ENCODE measurements at regions not wholly inside any gene's neighbourhood (a gene's known extent, or its start where the extent isn't known, plus 50 kb on each side); places are given as distances from the start of the nearest gene placed in this dataset.

- Histone ChIP-seq H3K9ac (ENCODE audit: low read depth, low read length) (no peak overlapping the region), H3K27me3 (ENCODE audit: insufficient read depth, low read length) (no peaks in the 10 kb centered on the region), H3K27ac (ENCODE audit: low read depth, low read length) (no peak overlapping the region), H3K36me3 (ENCODE audit: insufficient read depth, low read length) (no peaks in the 10 kb centered on the region), H3K4me3 (ENCODE audit: low read length) (no peak overlapping the region), H3K9me3 (ENCODE audit: insufficient read depth, low read depth, low read length) (no peaks in the 10 kb centered on the region), H3K4me1 (ENCODE audit: insufficient read depth, low read length) (no peaks in the 10 kb centered on the region)
- no CpG with 5 or more reads among the region's 1 CpG for WGBS
These were observed 114.1 kb downstream of the SLC16A9 start for GRCh38 chr10:59595593-59595992.

GRCh38 chr10:59593768-59594167, 115.9 kb downstream of the SLC16A9 start:
- no peak overlapping the region for H3K27ac ChIP-seq (ENCODE audit: low read depth, low read length)
- H3K4me1 ChIP-seq (ENCODE audit: insufficient read depth, low read length) = no peaks in the 10 kb centered on the region
- no peaks in the 10 kb centered on the region for H3K36me3 ChIP-seq (ENCODE audit: insufficient read depth, low read length)
- WGBS = 94% methylated on average over 2 of the region's 2 CpGs
- H3K9me3 ChIP-seq (ENCODE audit: insufficient read depth, low read depth, low read length) = no peaks in the 10 kb centered on the region
- H3K9ac ChIP-seq (ENCODE audit: low read depth, low read length) = no peak overlapping the region
- H3K27me3 ChIP-seq (ENCODE audit: insufficient read depth, low read length) = no peaks in the 10 kb centered on the region
- H3K4me3 ChIP-seq (ENCODE audit: low read length) = no peak overlapping the region

GRCh38 chr10:59589796-59590195, 119.9 kb downstream of the SLC16A9 start:
- H3K27ac ChIP-seq (ENCODE audit: low read depth, low read length) = no peak overlapping the region
- no peaks in the 10 kb centered on the region for H3K36me3 ChIP-seq (ENCODE audit: insufficient read depth, low read length)
- WGBS = 94% methylated on average over 6 of the region's 6 CpGs
- no peak overlapping the region for H3K4me3 ChIP-seq (ENCODE audit: low read length)
- no peaks in the 10 kb centered on the region for H3K27me3 ChIP-seq (ENCODE audit: insufficient read depth, low read length)
- H3K9me3 ChIP-seq (ENCODE audit: insufficient read depth, low read depth, low read length) = no peaks in the 10 kb centered on the region
- H3K9ac ChIP-seq (ENCODE audit: low read depth, low read length) = no peak overlapping the region
- no peaks in the 10 kb centered on the region for H3K4me1 ChIP-seq (ENCODE audit: insufficient read depth, low read length)

- H3K4me1 ChIP-seq (ENCODE audit: insufficient read depth, low read length) = no peaks in the 10 kb centered on the region
- no peak overlapping the region for H3K9ac ChIP-seq (ENCODE audit: low read depth, low read length)
- WGBS = 71% methylated on average over 5 of the region's 6 CpGs
- no peaks in the 10 kb centered on the region for H3K27me3 ChIP-seq (ENCODE audit: insufficient read depth, low read length)
- no peaks in the 10 kb centered on the region for H3K36me3 ChIP-seq (ENCODE audit: insufficient read depth, low read length)
- no peaks in the 10 kb centered on the region for H3K9me3 ChIP-seq (ENCODE audit: insufficient read depth, low read depth, low read length)
- no peak overlapping the region for H3K4me3 ChIP-seq (ENCODE audit: low read length)
- H3K27ac ChIP-seq (ENCODE audit: low read depth, low read length) = no peak overlapping the region
These were observed 120.9 kb downstream of the SLC16A9 start for GRCh38 chr10:59588791-59589190.

GRCh38 chr10:59587756-59588140, 121.9 kb downstream of the SLC16A9 start:
- WGBS = 94% methylated on average over 2 of the region's 2 CpGs
- Histone ChIP-seq H3K4me1 (ENCODE audit: insufficient read depth, low read length) (no peaks in the 10 kb centered on the region), H3K27ac (ENCODE audit: low read depth, low read length) (no peak overlapping the region), H3K27me3 (ENCODE audit: insufficient read depth, low read length) (no peaks in the 10 kb centered on the region), H3K9me3 (ENCODE audit: insufficient read depth, low read depth, low read length) (no peaks in the 10 kb centered on the region), H3K4me3 (ENCODE audit: low read length) (no peak overlapping the region), H3K9ac (ENCODE audit: low read depth, low read length) (no peak overlapping the region), H3K36me3 (ENCODE audit: insufficient read depth, low read length) (no peaks in the 10 kb centered on the region)

GRCh38 chr10:59587083-59587755, 122.4 kb downstream of the SLC16A9 start:
- Histone ChIP-seq H3K27ac (ENCODE audit: low read depth, low read length) (no peak overlapping the region), H3K27me3 (ENCODE audit: insufficient read depth, low read length) (no peaks in the 10 kb centered on the region), H3K9ac (ENCODE audit: low read depth, low read length) (no peak overlapping the region), H3K4me3 (ENCODE audit: low read length) (no peak overlapping the region), H3K4me1 (ENCODE audit: insufficient read depth, low read length) (no peaks in the 10 kb centered on the region), H3K9me3 (ENCODE audit: insufficient read depth, low read depth, low read length) (no peaks in the 10 kb centered on the region), H3K36me3 (ENCODE audit: insufficient read depth, low read length) (no peaks in the 10 kb centered on the region)
- 89% methylated on average over 2 of the region's 2 CpGs for WGBS

GRCh38 chr10:59586407-59586891, 123.2 kb downstream of the SLC16A9 start:
- no peak overlapping the region for H3K9ac ChIP-seq (ENCODE audit: low read depth, low read length)
- H3K4me3 ChIP-seq (ENCODE audit: low read length) = no peak overlapping the region
- no peak overlapping the region for H3K27ac ChIP-seq (ENCODE audit: low read depth, low read length)
- 95% methylated on average over 2 of the region's 2 CpGs for WGBS
- no peaks in the 10 kb centered on the region for H3K4me1 ChIP-seq (ENCODE audit: insufficient read depth, low read length)
- H3K27me3 ChIP-seq (ENCODE audit: insufficient read depth, low read length) = no peaks in the 10 kb centered on the region
- no peaks in the 10 kb centered on the region for H3K9me3 ChIP-seq (ENCODE audit: insufficient read depth, low read depth, low read length)
- H3K36me3 ChIP-seq (ENCODE audit: insufficient read depth, low read length) = no peaks in the 10 kb centered on the region

GRCh38 chr10:59585046-59585700, 124.5 kb downstream of the SLC16A9 start:
- Histone ChIP-seq H3K4me1 (ENCODE audit: insufficient read depth, low read length) (no peaks in the 10 kb centered on the region), H3K27ac (ENCODE audit: low read depth, low read length) (no peak overlapping the region), H3K9ac (ENCODE audit: low read depth, low read length) (no peak overlapping the region), H3K4me3 (ENCODE audit: low read length) (no peak overlapping the region), H3K36me3 (ENCODE audit: insufficient read depth, low read length) (no peaks in the 10 kb centered on the region), H3K27me3 (ENCODE audit: insufficient read depth, low read length) (no peaks in the 10 kb centered on the region), H3K9me3 (ENCODE audit: insufficient read depth, low read depth, low read length) (no peaks in the 10 kb centered on the region)
- 89% methylated on average over 4 of the region's 4 CpGs for WGBS

GRCh38 chr10:59582780-59583179, 126.9 kb downstream of the SLC16A9 start:
- no peaks in the 10 kb centered on the region for H3K36me3 ChIP-seq (ENCODE audit: insufficient read depth, low read length)
- H3K27me3 ChIP-seq (ENCODE audit: insufficient read depth, low read length) = no peaks in the 10 kb centered on the region
- no peak overlapping the region for H3K9ac ChIP-seq (ENCODE audit: low read depth, low read length)
- no peaks in the 10 kb centered on the region for H3K4me1 ChIP-seq (ENCODE audit: insufficient read depth, low read length)
- H3K4me3 ChIP-seq (ENCODE audit: low read length) = no peak overlapping the region
- H3K27ac ChIP-seq (ENCODE audit: low read depth, low read length) = no peak overlapping the region
- WGBS = 94% methylated on average over 3 of the region's 3 CpGs
- H3K9me3 ChIP-seq (ENCODE audit: insufficient read depth, low read depth, low read length) = no peaks in the 10 kb centered on the region

- H3K9me3 ChIP-seq (ENCODE audit: insufficient read depth, low read depth, low read length) = no peaks in the 10 kb centered on the region
- H3K27me3 ChIP-seq (ENCODE audit: insufficient read depth, low read length) = no peaks in the 10 kb centered on the region
- 90% methylated on average over 3 of the region's 3 CpGs for WGBS
- no peak overlapping the region for H3K4me3 ChIP-seq (ENCODE audit: low read length)
- no peak overlapping the region for H3K27ac ChIP-seq (ENCODE audit: low read depth, low read length)
- H3K9ac ChIP-seq (ENCODE audit: low read depth, low read length) = no peak overlapping the region
- H3K36me3 ChIP-seq (ENCODE audit: insufficient read depth, low read length) = no peaks in the 10 kb centered on the region
- H3K4me1 ChIP-seq (ENCODE audit: insufficient read depth, low read length) = no peaks in the 10 kb centered on the region
These were observed 127.6 kb downstream of the SLC16A9 start for GRCh38 chr10:59582058-59582457.

- no peak overlapping the region for H3K27ac ChIP-seq (ENCODE audit: low read depth, low read length)
- H3K27me3 ChIP-seq (ENCODE audit: insufficient read depth, low read length) = no peaks in the 10 kb centered on the region
- no peaks in the 10 kb centered on the region for H3K36me3 ChIP-seq (ENCODE audit: insufficient read depth, low read length)
- H3K9me3 ChIP-seq (ENCODE audit: insufficient read depth, low read depth, low read length) = no peaks in the 10 kb centered on the region
- no peaks in the 10 kb centered on the region for H3K4me1 ChIP-seq (ENCODE audit: insufficient read depth, low read length)
- H3K9ac ChIP-seq (ENCODE audit: low read depth, low read length) = no peak overlapping the region
- 58% methylated on average over 3 of the region's 3 CpGs for WGBS
- no peak overlapping the region for H3K4me3 ChIP-seq (ENCODE audit: low read length)
These were observed 129.4 kb downstream of the SLC16A9 start for GRCh38 chr10:59580026-59580863.

Measured in HUES64 (cell line).